ENCODE measurements at regions not wholly inside any gene's neighbourhood (a gene's known extent, or its start where the extent isn't known, plus 50 kb on each side); places are given as distances from the start of the nearest gene placed in this dataset.
"Not testable (repeated sequence)": the region's sequence is repeated elsewhere in the genome, so short reads cannot be mapped to it uniquely, and the experiment has no call there.

DNA sequence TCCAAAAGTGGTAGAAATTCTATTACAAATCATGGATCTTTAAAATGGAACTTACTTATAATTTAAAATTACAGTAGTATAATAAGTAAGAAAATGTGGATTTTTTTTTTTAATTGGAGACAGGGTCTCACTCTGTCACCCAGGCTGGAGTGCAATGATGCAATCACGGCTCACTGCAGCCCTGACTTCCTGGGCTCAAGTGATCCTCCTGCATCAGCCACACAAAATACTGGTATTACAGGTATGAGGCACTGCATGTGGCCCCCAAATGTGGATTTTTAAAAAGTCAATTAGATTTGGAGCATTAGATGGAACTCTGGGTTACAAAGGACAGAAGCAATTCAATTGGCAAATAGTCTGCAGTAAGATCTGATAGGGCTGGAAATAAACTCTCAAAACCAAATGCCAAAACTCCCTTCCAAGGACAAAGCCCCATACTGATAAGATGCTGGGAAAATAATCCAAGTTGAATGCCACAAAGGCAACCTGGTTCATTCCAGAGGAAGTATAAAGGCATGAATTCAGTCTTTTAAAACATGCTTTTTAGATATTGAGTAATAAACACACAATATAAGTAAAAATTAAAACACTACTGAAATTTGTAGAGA is 294.2 kb downstream of the ZNF248 start:
- TF ChIP-seq POLR2A (IDR thresholded peaks at IDR 0.05), result no peak
- TF ChIP-seq, protein P1, sequence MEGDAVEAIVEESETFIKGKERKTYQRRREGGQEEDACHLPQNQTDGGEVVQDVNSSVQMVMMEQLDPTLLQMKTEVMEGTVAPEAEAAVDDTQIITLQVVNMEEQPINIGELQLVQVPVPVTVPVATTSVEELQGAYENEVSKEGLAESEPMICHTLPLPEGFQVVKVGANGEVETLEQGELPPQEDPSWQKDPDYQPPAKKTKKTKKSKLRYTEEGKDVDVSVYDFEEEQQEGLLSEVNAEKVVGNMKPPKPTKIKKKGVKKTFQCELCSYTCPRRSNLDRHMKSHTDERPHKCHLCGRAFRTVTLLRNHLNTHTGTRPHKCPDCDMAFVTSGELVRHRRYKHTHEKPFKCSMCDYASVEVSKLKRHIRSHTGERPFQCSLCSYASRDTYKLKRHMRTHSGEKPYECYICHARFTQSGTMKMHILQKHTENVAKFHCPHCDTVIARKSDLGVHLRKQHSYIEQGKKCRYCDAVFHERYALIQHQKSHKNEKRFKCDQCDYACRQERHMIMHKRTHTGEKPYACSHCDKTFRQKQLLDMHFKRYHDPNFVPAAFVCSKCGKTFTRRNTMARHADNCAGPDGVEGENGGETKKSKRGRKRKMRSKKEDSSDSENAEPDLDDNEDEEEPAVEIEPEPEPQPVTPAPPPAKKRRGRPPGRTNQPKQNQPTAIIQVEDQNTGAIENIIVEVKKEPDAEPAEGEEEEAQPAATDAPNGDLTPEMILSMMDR (IDR thresholded peaks at IDR 0.05), result no peak
- Histone ChIP-seq H3K27ac (no peak overlapping the region), H3K9me3 (no peaks in the 10 kb centered on the region), H3K4me1 (no peaks in the 10 kb centered on the region), H3K27me3 (no peaks in the 10 kb centered on the region), H3K36me3 (no peaks in the 10 kb centered on the region), H3K4me3 (no peak overlapping the region)
- no peak for DNase-seq

DNA sequence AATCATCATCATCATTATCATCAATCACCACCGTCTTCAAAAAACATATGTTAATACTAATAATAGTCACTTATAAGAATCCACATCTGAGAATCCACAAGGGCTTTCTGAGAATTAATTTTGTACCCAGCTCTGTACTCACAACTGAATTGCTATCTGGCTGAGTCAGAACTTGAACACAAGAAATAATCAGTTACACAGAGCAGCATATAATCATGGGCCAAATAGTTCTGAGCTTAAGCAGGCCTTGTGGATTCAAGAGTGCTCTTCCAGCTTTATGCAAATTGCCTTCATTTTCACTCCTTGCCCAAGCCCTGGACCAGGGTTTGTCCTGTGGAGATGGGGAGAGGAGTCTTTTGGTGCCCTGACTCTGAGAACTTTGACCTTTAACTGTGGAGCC is 304.5 kb downstream of the ZNF248 start:
- Histone ChIP-seq H3K27ac (no peak overlapping the region), H3K9me3 (no peaks in the 10 kb centered on the region), H3K27me3 (no peaks in the 10 kb centered on the region), H3K4me3 (no peak overlapping the region), H3K4me1 (no peaks in the 10 kb centered on the region), H3K36me3 (no peaks in the 10 kb centered on the region)
- TF ChIP-seq POLR2A (IDR thresholded peaks at IDR 0.05), result no peak
- TF ChIP-seq, protein P1 (IDR thresholded peaks at IDR 0.05), result no peak
- DNase-seq, result no peak

DNA sequence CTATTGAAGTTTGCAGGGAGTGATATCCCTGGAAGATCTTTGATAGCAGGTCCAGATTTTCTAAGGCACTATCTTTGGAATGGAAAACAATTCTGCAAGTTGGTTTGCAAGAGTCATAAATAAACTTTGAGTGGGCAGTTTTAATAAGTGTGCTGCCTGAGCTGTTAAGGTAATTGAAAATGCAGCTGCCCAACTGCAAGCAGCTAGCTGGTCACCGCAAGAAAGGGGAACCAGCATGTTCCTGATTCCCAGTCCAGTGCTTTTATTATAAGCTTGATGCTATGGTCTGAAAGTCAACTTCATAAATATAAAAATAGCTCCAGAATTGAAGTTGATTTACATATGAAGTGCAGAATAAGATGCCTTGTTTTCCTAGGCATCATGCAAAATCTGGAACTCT is 308.4 kb downstream of the ZNF248 start:
- H3K36me3 ChIP-seq, result no peaks in the 10 kb centered on the region

DNA sequence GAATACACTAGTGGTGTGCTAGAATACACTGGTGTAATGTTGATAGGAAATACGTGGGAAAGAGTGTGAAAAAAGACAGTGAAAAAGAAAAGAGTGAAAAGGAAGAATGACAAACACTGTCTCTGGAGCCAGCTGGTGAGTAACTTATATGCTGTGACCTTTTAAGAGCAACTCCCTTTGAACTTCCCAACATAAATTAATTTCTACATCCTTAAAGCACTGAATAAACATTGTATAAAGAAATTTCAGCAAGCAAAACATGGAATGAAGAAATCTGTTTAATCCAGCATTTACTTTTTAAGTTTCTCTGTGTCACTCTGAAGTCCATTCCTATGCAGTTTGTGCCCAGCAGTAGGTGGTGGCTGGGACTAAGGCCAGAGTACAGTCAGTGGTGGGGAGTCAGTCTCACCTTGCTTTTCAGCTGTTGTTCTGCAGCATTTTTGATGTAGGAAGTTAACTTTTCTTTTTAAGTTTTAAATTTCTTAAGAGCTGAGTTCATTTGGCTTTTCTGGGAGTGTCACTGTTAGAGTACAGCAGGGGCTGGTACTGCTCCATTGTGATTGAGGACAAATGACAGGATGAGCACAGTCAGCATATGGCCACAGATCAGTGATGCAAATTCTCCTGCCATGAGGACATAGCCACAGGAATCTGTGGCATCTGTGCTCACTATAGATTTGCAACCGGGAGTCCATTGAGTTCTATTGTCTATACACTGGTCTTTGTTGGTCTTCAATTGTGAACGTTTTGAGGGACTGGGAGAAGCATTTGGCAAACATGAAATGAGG is 321.8 kb downstream of the ZNF248 start:
- H3K4me1 ChIP-seq, result no peaks in the 10 kb centered on the region
- DNase-seq, result no peak
- H3K4me3 ChIP-seq, result no peak overlapping the region

More for the DNA sequence above, 308.4 kb downstream of the ZNF248 start:
- Histone ChIP-seq H3K9me3 (no peaks in the 10 kb centered on the region), H3K4me1 (no peaks in the 10 kb centered on the region), H3K27me3 (no peaks in the 10 kb centered on the region), H3K4me3 (no peak overlapping the region), H3K27ac (no peak overlapping the region)
- no peak for DNase-seq
- TF ChIP-seq POLR2A (IDR thresholded peaks at IDR 0.05), result no peak
- TF ChIP-seq, protein P1 (IDR thresholded peaks at IDR 0.05), result no peak

DNA sequence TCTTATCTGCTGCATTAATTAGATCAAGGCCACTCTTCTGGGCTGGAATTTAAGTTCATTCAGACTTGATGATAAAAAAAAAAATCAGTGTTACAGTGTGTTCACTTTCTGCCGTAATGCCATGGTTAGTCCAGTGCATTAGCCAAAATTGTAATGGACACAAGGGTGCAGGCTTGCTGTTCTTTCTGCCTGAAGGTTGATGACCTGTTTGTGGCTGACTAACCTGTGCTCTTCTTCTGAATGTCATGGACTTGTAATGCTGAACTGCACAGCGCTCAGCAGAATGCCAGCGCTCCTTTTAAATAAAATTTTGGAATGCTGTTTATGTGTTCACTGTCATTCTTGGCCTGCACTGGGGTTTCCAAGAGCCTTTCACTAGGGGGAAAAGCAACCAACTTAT is 323.2 kb downstream of the ZNF248 start:
- Histone ChIP-seq H3K27me3 (no peaks in the 10 kb centered on the region), H3K4me3 (no peak overlapping the region), H3K4me1 (no peaks in the 10 kb centered on the region), H3K9me3 (peaks cover 0 to 9% (median 0%) of the 10 kb centered on the region in 4 donors), H3K36me3 (no peaks in the 10 kb centered on the region), H3K27ac (no peak overlapping the region)
- DNase-seq, result no peak
- TF ChIP-seq, protein P1 (IDR thresholded peaks at IDR 0.05), result no peak

More for the DNA sequence above, 321.8 kb downstream of the ZNF248 start:
- Histone ChIP-seq H3K9me3 (peaks cover 0 to 9% (median 0%) of the 10 kb centered on the region in 4 donors), H3K27ac (no peak overlapping the region), H3K27me3 (no peaks in the 10 kb centered on the region), H3K36me3 (no peaks in the 10 kb centered on the region)
- TF ChIP-seq, protein P1 (IDR thresholded peaks at IDR 0.05), result no peak
- no peak for TF ChIP-seq POLR2A (IDR thresholded peaks at IDR 0.05)

DNA sequence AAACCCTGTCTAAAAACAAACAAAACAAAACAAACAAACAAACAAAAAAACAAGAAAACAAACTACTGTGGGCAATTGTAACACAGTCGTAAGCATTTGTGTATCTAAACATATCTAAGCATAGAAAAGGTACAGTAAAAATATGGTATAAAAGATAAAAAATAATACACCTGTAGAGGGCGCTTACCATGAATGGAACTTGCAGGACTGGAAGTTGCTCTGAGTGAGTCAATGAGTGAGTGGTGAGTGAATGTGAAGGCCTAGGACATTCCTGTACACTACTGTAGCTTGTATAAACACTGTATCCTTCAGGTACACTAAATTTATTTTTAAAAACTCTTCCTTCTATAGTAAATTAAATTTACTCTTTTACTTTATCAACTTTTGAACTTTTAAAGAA is 332.0 kb downstream of the ZNF248 start:
- H3K27me3 ChIP-seq, H3K27ac ChIP-seq, DNase-seq, H3K36me3 ChIP-seq, H3K9me3 ChIP-seq, H3K4me1 ChIP-seq, H3K4me3 ChIP-seq: not testable (repeated sequence)

All from Peyer's patch (tissue), 4 donors.